LoVo (cell line): ENCODE measurements at regions not wholly inside any gene's neighbourhood (a gene's known extent, or its start where the extent isn't known, plus 50 kb on each side); places are given as distances from the start of the nearest gene placed in this dataset.

Experiments used
- DNase-seq: peaks from one replicate; pipeline ENCODE4 v3.0.0-alpha.2; 2016; ENCODE audit warnings: low spot score

GRCh38 chr16:11474617-11475291, 112.0 kb downstream of the LITAF start:
- DNase-seq, result no peak

- DNase-seq, result no peak
Observed at GRCh38 chr16:11475896-11476630, 110.7 kb downstream of the LITAF start.

- DNase-seq, result no peak
Observed at GRCh38 chr16:11476676-11477075, 110.0 kb downstream of the LITAF start.

GRCh38 chr16:11478431-11479119, 108.1 kb downstream of the LITAF start:
- no peak for DNase-seq

- DNase-seq, result no peak
Observed at GRCh38 chr16:11479916-11480315, 106.8 kb downstream of the LITAF start.

- DNase-seq, result no peak
Observed at GRCh38 chr16:11480634-11481033, 106.1 kb downstream of the LITAF start.

DNA sequence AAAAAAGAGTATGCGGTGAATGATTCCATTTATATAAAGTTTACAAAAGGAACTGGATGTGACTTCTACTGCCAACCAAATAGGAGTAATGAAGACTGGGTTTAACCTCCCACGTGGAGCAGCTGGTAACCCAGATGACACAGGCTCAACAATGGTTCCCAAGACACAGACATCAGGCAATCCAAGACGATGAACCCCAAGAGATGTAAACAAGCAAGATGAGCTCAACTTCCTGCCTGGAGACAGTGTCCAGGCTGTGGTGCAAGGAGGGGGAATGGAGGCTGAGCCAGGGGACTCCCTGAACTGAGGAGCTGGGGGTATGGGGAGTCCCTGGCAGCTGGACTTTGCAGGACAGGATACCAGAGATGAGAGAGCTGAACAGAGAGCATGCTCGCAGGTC, 104.7 kb downstream of the LITAF start:
- no peak for DNase-seq

DNA sequence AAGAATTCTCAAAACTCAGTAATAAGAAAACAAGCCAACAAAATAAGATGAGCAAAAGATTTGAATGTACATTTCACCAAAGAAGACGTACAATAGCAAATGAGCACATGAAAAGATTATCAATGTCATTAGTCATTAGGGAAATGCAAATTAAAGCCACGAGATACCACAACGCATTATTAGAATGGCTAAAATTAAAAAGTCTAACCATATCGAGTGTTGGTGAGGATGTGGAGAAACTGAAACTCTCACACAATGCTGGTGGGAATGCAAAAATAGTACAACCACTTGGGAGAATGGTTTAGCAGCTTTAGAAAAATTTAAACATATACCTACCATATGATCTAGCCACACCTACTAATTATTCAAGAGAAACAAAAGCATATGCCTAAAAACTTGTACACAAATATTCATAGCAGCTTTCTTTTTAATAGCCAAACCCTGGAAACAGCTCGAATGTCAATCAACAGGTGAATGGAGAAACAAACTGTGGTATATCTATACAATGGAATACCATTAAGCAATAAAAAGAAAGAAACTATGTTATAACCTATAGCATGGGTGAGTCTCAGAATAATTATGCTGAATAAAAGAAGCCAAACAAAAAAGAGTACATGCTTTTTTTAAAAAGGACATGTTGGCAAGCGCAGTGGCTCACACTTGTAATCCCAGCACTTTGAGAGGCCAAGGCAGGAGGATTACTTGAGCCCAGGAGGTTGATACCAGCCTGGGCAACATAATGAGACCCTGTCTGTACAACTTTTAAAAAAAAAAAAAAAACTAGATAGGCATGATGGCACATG, 103.6 kb downstream of the LITAF start:
- DNase-seq, result no peak

- DNase-seq, result no peak
Observed at GRCh38 chr16:11484691-11485258, 101.9 kb downstream of the LITAF start.

- DNase-seq, result no peak
Observed at GRCh38 chr16:11485676-11486075, 101.0 kb downstream of the LITAF start.

DNA sequence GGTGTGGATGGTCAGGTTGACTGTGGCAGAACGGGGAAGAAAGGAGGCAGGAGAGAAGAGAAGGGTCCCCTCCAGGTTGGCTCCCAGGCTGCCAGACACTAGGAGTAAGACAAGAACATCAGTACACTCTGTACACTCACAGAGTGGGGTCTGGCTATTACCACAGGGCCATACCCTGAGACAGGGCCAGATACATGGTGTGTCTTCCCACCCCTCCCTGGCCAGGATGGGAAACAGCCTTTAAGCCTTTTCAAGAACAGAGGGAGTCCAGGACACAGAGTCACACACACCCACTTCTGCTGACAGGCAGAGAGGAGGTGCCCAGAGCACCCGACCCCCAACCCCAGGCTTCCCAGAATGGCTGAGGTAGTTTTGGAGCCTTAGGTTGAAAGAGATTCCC, 99.4 kb downstream of the LITAF start:
- DNase-seq, result no peak

- DNase-seq, result no peak
Observed at GRCh38 chr16:11488304-11488703, 98.4 kb downstream of the LITAF start.

GRCh38 chr16:11491524-11491923, 95.2 kb downstream of the LITAF start:
- no peak for DNase-seq

GRCh38 chr16:11492808-11493530, 93.8 kb downstream of the LITAF start:
- no peak for DNase-seq

GRCh38 chr16:11493531-11493929, 93.2 kb downstream of the LITAF start:
- DNase-seq, result no peak

DNA sequence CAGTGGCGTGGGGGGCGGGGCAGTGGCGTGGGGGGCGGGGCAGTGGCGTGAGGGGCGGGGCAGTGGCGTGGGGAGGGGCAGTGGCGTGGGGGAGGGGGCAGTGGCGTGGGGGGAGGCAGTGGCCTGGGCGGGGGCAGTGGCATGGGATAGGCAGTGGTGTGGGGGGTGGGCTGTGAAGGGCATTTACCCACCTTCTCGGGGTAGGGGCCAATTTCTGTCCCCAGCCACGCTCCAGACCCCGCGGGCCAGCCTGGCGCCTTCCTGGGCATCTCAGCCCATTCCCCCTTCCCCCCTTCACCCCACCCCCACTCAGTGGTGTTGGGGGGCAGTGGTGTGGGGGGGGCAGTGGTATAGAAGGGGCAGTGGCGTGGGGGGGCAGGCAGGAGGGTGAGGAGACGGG, 92.7 kb downstream of the LITAF start:
- DNase-seq, result no peak

- no peak for DNase-seq
Observed at GRCh38 chr16:11494433-11494832, 92.3 kb downstream of the LITAF start.

DNA sequence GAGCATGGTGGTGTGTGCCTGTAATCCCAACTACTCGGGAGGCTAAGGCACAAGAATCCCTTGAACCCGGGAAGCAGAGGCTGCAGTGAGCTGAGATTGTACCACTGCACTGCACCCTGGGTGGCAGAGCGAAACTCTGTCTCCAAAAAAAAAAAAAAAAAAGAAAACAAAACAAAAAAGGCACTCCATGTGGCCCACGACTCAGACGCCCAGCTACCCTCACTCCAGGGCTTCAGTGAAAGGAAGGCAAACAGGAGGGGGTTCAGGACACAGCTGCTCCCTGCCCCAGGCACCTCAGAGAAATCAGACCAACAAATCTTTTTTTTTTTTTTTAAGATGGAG, 91.7 kb downstream of the LITAF start:
- no peak for DNase-seq
